HTR-8/SVneo (cell line): ENCODE measurements at regions not wholly inside any gene's neighbourhood (a gene's known extent, or its start where the extent isn't known, plus 50 kb on each side); places are given as distances from the start of the nearest gene placed in this dataset.
"Not testable (repeated sequence)": the region's sequence is repeated elsewhere in the genome, so short reads cannot be mapped to it uniquely, and the experiment has no call there.

ENCODE experiments used
- DNase-seq: peaks from one replicate; pipeline ENCODE4 v3.0.0; 2011; ENCODE audit warnings: low spot score, mixed read lengths; ENCODE audit not compliant: insufficient read length
- FAIRE-seq: peaks from 2 replicates; lab custom pipeline; 2011; peaks lifted over from hg19 to GRCh38; lab: Jason Lieb, UNC

GRCh38 chr13:50457415-50458393 lies 385.8 kb downstream of the DLEU7 start:
- no peak for FAIRE-seq

DNA sequence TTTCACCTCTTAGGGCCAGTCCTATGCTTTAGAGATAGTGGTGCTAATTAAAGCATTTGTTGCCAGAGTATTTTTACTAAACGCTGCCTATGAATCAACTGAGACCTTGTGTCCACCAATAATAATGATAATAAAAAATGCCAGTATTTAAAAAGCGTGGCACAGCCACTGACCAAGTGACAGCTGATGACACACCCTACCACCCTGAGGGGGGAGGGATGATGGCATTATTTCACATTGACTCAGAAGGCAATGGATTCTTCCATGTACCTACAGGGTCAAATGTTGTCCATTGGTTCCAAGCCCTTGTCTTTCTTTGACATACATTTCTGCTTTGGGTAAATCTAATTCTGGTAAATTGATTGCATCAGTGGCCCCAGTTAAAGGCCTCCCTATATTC lies 384.4 kb downstream of the DLEU7 start:
- FAIRE-seq (no peak), DNase-seq (no peak)

More at GRCh38 chr13:50457415-50458393, 385.8 kb downstream of the DLEU7 start:
- DNase-seq: no peak

- DNase-seq (no peak), FAIRE-seq (no peak)
Measured at GRCh38 chr13:50459658-50460057, 383.8 kb downstream of the DLEU7 start.

- FAIRE-seq: no peak
- no peak for DNase-seq
Measured at GRCh38 chr13:50460358-50460757, 383.1 kb downstream of the DLEU7 start.

DNA sequence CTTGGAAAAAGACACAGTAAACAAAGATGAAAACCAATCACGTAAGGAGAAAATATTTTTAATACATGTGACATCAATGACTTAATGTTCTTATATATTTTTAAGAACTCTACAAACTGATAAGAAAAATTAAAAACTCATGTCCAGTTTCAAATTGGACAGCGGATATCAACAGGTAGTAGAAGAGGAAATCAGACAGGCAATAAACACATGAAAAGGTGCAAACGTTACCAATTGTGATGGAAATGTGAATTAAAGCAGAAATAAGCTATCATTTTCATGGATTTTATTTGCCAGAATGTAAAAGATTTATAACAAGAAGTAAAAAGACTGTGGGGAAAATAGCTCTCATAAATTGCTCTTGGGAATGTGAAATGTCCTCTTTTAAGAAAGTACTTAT lies 382.3 kb downstream of the DLEU7 start:
- DNase-seq: no peak
- FAIRE-seq: no peak

GRCh38 chr13:50463719-50464118 lies 379.8 kb downstream of the DLEU7 start:
- DNase-seq: no peak
- FAIRE-seq: no peak

DNA sequence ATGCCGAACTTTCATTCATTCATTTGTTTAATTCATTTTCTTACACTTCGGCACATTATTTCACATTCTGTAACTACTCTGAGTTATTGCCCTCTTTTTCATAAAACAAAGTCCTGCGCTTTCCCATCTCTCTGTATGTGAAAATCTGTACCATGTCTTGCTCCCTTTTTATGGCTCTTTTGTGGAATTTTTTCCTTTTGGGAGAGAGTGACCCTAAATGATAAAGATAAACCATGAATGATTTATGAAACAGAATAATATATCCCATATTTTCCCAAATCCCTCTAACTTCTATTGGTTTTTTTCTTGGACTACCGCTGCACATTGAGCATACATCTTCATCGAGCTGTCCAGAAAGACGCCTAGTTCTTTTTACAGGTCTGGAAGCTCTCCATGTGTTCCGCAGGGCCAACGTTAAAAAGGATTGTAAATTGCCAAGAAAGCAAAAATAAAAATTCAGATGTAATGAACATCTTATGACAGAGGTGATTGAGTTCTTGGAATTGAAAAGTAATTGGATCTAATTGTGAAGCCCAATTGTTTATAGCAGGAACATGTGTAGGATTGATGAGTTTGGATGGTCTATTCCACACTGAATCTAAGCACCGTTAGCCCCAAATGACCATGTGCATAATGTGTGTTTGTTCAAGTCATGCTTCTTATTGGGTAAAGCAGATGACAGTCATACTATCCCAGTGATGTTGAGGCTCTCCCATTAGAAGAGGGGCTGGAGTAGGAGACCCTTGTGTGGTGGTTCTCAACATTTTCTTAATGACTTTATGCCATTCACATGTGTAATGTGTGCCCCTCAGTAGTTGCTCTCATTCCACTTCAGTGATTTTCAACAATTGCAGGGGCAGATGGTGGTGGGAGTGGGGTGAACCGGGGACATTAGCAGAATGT lies 378.9 kb downstream of the DLEU7 start:
- FAIRE-seq: no peak
- no peak for DNase-seq

- DNase-seq (no peak), FAIRE-seq (no peak)
Measured at GRCh38 chr13:50466456-50466855, 377.0 kb downstream of the DLEU7 start.

DNA sequence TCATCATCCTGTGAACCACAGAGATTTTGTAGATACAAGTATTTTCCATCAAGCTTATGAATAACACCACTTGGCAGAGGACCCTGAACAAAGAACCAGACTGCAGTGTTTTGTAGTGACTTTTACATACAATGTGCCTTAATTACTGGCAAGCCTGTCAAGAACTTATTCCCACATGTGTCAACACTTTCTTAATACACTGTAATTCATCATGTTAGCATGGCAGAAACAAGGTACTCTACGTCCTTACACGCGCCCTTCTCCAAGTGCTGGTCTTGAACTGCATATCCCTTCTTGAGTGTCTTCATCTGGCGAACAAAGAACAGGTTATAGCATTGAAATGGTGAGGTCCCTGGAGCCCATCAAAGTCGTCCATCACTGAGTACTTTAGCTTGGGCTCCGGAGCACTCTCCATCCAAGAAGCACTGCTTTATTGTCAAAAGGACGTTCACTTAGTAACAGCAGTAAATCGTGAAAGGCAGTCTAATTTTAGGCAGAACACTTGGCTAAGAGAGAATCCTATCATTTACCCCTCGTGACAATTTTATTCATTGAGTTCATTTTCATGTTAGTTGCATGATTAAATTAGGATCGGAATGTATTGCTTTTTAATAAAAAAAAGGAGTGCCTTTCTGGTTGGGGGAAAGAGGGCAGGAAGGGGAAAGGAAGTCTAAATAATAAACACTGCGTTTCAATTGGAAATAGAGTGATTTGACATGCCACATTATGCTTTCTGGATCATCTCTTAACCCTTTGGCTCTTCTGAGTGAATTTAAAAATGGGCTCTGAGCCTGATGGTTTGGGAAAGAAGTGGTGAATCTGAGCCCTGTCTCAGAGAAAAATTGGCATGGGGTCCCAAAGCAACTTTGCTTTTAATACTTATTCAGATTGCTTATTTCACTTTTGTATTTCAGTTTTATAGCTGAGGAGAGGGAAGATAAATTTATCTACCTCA lies 376.1 kb downstream of the DLEU7 start:
- DNase-seq: no peak
- FAIRE-seq: no peak

DNA sequence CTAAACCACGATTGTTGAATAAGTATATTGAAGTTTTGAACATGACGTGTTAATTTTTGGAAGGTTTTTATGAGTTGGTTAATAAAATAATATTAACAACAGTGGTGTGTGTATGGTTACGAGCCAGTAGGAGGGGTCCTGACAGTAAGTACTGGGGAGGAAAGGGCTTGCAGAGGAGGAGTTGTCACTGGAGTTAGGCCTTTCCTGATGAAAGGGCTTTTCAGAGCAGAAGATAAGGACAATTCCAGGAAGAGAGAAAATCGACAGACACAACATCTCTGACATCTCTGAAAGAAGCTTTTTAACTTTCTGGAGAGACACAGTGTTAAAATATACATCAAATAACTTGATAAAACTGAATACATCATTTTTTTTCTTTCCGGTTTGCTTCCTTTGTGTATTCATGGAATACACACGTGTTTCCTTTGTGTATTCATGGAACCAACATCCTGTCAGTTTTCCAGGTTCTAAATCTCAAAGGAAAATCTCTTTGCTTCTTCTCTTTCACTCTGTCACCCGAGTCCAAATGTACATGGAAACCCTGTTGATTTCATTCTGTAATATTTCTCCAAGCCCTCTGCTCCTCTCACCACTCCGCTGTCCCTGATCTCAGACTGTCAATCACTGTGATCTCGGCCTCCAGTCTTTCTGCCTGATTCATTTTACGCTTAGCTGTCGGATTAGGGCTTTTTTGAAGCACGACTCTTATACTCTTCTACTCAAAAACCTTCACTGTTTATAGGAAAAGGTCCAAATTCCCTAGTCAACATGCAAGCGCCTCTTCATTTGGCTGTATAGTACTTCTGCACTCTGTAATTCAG lies 374.4 kb downstream of the DLEU7 start:
- no peak for FAIRE-seq
- DNase-seq: no peak

- DNase-seq, FAIRE-seq: not testable (repeated sequence)
Measured at GRCh38 chr13:50473050-50473449, 370.4 kb downstream of the DLEU7 start.

DNA sequence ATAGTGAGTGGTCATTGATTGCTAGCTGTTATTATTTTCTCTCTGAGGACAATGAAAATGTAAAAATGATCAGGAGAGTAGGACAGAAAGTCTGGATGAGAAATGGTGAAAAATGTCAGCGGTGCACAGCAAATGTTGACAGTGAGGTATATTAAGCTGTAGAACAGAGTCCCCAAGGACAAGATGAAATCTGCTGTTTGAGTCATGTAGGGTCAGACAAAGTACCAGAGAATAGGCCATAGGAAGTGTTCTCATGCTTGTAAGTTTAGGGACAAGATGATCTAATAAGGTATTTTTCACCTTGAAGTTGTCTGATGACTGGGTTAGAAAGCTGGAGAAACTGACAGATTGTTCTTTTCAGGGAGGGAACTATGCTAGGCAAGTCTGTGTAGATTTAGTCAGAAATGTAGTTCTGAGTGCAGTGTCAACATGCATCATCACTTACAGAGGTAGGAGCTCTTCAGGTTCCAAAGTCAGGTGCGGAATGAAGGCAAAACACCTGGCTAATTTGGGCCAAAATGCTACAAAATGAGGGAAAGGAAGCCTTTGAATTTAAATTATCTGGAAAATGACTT lies 369.3 kb downstream of the DLEU7 start:
- FAIRE-seq: no peak
- no peak for DNase-seq

DNA sequence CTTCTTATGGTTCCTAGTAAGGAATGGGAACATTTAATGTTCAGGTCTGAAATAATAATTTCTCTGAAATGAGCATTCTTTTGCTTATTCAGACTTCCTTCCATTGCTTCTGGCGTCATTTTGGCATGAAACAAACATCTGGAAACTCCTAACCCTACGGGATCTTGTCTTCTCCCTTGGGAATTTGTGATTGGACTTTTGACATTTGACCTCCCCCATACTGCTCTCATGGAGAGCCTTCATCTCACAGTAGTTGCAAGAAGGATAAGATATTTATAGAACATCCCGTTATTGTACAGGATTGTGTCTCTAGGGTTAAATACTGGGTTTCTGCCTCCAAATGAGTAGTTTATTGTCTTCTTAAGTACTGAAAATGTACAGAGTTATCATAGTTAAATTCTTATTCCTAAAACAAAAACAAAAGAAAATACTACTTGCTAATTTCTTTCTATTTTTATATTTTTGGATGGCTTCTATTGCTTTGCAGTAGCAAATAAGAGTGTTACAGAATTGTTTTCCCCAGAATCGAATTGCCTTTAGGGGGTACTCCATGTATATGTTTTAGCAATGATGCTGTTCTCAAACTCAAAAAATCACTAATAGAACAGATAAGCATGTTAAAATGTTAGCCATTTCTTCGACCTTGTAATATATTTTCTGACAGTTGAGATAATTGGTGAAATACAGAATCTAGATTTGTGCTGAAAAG lies 366.8 kb downstream of the DLEU7 start:
- DNase-seq (no peak), FAIRE-seq (no peak)

GRCh38 chr13:50481936-50482335 lies 361.6 kb downstream of the DLEU7 start:
- FAIRE-seq (no peak), DNase-seq (no peak)

- no peak for DNase-seq
- no peak for FAIRE-seq
Measured at GRCh38 chr13:50483416-50483815, 360.1 kb downstream of the DLEU7 start.

GRCh38 chr13:50484472-50485113 lies 358.9 kb downstream of the DLEU7 start:
- DNase-seq (no peak), FAIRE-seq (no peak)
